HUES6 (cell line): ENCODE measurements at regions not wholly inside any gene's neighbourhood (a gene's known extent, or its start where the extent isn't known, plus 50 kb on each side); places are given as distances from the start of the nearest gene placed in this dataset.

Experiments used
- H3K27ac ChIP-seq: 2 replicates; pipeline ENCODE4 v1.7.0; 2013; ENCODE audit warnings: low read depth, mild to moderate bottlenecking, low read length, inconsistent platforms
- H3K27me3 ChIP-seq: 2 replicates; pipeline ENCODE4 v1.6.1; 2013; ENCODE audit warnings: low read length; ENCODE audit not compliant: control insufficient read depth, insufficient read depth
- H3K36me3 ChIP-seq: 2 replicates; pipeline ENCODE4 v1.6.1; 2013; ENCODE audit warnings: low read length; ENCODE audit not compliant: control insufficient read depth, insufficient read depth
- H3K4me1 ChIP-seq: 2 replicates; pipeline ENCODE4 v1.6.1; 2013; ENCODE audit warnings: low read length; ENCODE audit not compliant: control insufficient read depth, insufficient read depth
- H3K4me3 ChIP-seq: 2 replicates; pipeline ENCODE4 v1.5.1; 2013; ENCODE audit warnings: low read depth, low read length
- H3K9ac ChIP-seq: one replicate; pipeline ENCODE4 v1.6.1; 2013; ENCODE audit warnings: mild to moderate bottlenecking, low read length
- H3K9me3 ChIP-seq: 2 replicates; pipeline ENCODE4 v1.6.1; 2013; ENCODE audit warnings: low read depth, low read length; ENCODE audit not compliant: control insufficient read depth, insufficient read depth

DNA sequence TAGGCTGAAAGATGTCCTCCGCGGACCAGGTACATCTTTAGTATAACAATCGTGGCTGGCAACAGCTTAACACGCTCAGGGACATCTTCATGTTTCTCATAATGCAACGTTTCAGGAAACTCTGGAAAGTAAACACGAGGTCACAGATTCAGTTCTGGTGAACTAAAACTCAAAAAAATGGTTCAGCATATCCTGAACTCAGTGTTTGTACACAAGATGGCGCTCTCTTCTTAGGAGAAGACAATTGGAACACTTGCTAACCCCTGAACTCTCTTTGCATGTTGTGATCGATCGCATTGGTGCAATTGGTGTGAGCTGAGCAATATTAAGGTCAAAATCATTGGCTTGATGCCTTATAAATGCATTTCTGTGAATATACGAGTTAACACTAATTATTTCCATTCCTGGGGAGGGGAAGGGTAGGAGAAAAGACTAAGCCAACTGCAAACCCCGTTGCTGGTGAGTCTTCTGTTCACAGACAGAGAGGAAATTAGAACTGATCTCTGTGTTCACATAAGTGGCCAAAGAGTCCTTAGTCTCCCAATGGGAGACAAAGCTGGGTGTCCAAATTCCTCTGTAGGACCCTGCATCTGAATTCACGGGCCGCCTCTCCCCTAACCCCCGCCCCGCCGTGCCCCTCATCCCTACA, 52.6 kb upstream of the FAM180A start:
- Histone ChIP-seq H3K4me3 (peak overlapping the region; percentile 42), H3K4me1 (peaks cover 6% of the 10 kb centered on the region; the same call in 1 of the 2 replicates), H3K36me3 (no peaks in the 10 kb centered on the region), H3K9me3 (no peaks in the 10 kb centered on the region), H3K9ac (no peak overlapping the region), H3K27me3 (0 out of 2 replicates have a peak, but pooled peaks cover 3% of the 10 kb centered on the region), H3K27ac (no peak overlapping the region)

DNA sequence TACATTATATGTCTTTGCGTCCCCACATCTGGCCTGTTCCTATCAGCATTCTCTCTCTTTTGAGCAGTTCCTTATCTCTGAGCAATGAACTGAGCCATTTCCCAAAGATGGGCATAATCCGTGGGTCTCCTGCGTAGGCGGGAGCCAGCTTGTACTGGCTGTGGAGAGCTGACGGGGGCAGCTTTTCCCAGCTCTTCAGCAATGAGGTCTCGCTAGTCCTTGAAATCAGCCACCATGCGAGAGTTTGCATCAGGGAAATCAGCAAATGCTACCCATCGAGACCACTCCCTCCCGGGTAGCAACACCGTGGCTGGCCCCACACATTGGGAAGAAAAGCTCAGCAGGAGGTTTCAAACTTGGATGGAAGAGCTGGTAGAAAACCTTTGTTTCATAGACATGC, 51.9 kb upstream of the FAM180A start:
- Histone ChIP-seq H3K4me3 (peak overlapping the region; percentile 42), H3K27ac (no peak overlapping the region), H3K9ac (no peak overlapping the region), H3K4me1 (peaks cover 6% of the 10 kb centered on the region; the same call in 1 of the 2 replicates), H3K27me3 (0 out of 2 replicates have a peak, but pooled peaks cover 3% of the 10 kb centered on the region), H3K9me3 (no peaks in the 10 kb centered on the region), H3K36me3 (no peaks in the 10 kb centered on the region)

DNA sequence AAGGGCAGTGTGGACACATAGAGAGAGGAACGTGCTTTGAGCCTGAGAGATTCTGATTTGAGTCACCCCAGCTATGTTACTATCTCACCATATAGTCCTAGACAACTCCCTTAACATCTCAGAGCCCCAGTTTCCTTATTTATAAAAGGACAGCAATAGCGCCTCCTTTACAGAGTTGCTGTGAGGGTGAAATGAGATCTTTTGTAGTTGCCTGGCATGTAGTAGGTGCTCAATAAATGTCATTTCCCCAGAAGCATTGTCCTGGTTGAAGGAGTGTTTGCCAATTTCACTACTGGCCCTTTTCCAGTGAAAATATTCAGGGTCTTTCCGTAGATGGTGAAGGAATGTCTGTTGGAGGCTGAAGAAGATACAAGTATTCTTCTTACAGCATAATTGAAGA, 51.3 kb upstream of the FAM180A start:
- no peaks in the 10 kb centered on the region for H3K9me3 ChIP-seq
- 0 out of 2 replicates have a peak, but pooled peaks cover 3% of the 10 kb centered on the region for H3K27me3 ChIP-seq
- no peak overlapping the region for H3K27ac ChIP-seq
- no peaks in the 10 kb centered on the region for H3K36me3 ChIP-seq
- peaks cover 6% of the 10 kb centered on the region; the same call in 1 of the 2 replicates for H3K4me1 ChIP-seq
- no peak overlapping the region for H3K9ac ChIP-seq
- no peak overlapping the region for H3K4me3 ChIP-seq
